NCI-H1092 treated with DMSO at 0.1 percent for 48 hours (cell line): ENCODE measurements at regions not wholly inside any gene's neighbourhood (a gene's known extent, or its start where the extent isn't known, plus 50 kb on each side); places are given as distances from the start of the nearest gene placed in this dataset.

ENCODE experiments used
- DNase-seq: peaks from one replicate; lab custom pipeline; 2025; lab: John Stamatoyannopoulos, UW

GRCh38 chr9:121601194-121601593 lies 50.2 kb upstream of the DAB2IP start:
- no peak for DNase-seq
